ENCODE measurements at regions not wholly inside any gene's neighbourhood (a gene's known extent, or its start where the extent isn't known, plus 50 kb on each side); places are given as distances from the start of the nearest gene placed in this dataset.

- TF ChIP-seq, protein P1, sequence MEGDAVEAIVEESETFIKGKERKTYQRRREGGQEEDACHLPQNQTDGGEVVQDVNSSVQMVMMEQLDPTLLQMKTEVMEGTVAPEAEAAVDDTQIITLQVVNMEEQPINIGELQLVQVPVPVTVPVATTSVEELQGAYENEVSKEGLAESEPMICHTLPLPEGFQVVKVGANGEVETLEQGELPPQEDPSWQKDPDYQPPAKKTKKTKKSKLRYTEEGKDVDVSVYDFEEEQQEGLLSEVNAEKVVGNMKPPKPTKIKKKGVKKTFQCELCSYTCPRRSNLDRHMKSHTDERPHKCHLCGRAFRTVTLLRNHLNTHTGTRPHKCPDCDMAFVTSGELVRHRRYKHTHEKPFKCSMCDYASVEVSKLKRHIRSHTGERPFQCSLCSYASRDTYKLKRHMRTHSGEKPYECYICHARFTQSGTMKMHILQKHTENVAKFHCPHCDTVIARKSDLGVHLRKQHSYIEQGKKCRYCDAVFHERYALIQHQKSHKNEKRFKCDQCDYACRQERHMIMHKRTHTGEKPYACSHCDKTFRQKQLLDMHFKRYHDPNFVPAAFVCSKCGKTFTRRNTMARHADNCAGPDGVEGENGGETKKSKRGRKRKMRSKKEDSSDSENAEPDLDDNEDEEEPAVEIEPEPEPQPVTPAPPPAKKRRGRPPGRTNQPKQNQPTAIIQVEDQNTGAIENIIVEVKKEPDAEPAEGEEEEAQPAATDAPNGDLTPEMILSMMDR (IDR thresholded peaks at IDR 0.05; ENCODE audit: insufficient read depth, low read length, poor library complexity, severe bottlenecking), result no peak
- Histone ChIP-seq H3K4me3 (ENCODE audit: low read depth, low read length) (no peak overlapping the region), H3K36me3 (ENCODE audit: control insufficient read depth, insufficient read depth, low read length) (no peaks in the 10 kb centered on the region), H3K27me3 (ENCODE audit: control insufficient read depth, insufficient read depth, low read length) (no peaks in the 10 kb centered on the region)
- DNase-seq (ENCODE audit: low read depth), result no peak
These were observed 883.4 kb upstream of the SPRY2 start for GRCh38 chr13:81224209-81224833.

- no peak overlapping the region for H3K4me3 ChIP-seq (ENCODE audit: low read depth, low read length)
- no peaks in the 10 kb centered on the region for H3K27me3 ChIP-seq (ENCODE audit: control insufficient read depth, insufficient read depth, low read length)
- no peak for DNase-seq (ENCODE audit: low read depth)
- TF ChIP-seq, protein P1 (IDR thresholded peaks at IDR 0.05; ENCODE audit: insufficient read depth, low read length, poor library complexity, severe bottlenecking), result no peak
- H3K36me3 ChIP-seq (ENCODE audit: control insufficient read depth, insufficient read depth, low read length), result no peaks in the 10 kb centered on the region
These were observed 882.9 kb upstream of the SPRY2 start for GRCh38 chr13:81223778-81224177.

- no peak overlapping the region for H3K4me3 ChIP-seq (ENCODE audit: low read depth, low read length)
- no peaks in the 10 kb centered on the region for H3K36me3 ChIP-seq (ENCODE audit: control insufficient read depth, insufficient read depth, low read length)
- no peak for DNase-seq (ENCODE audit: low read depth)
- no peaks in the 10 kb centered on the region for H3K27me3 ChIP-seq (ENCODE audit: control insufficient read depth, insufficient read depth, low read length)
- TF ChIP-seq, protein P1 (IDR thresholded peaks at IDR 0.05; ENCODE audit: insufficient read depth, low read length, poor library complexity, severe bottlenecking), result no peak
These were observed 870.8 kb upstream of the SPRY2 start for GRCh38 chr13:81211713-81212112.

- DNase-seq (ENCODE audit: low read depth), result no peak
- no peaks in the 10 kb centered on the region for H3K36me3 ChIP-seq (ENCODE audit: control insufficient read depth, insufficient read depth, low read length)
- no peaks in the 10 kb centered on the region for H3K27me3 ChIP-seq (ENCODE audit: control insufficient read depth, insufficient read depth, low read length)
- TF ChIP-seq, protein P1 (IDR thresholded peaks at IDR 0.05; ENCODE audit: insufficient read depth, low read length, poor library complexity, severe bottlenecking), result no peak
- H3K4me3 ChIP-seq (ENCODE audit: low read depth, low read length), result no peak overlapping the region
These were observed 866.7 kb upstream of the SPRY2 start for GRCh38 chr13:81207636-81208035.

- Histone ChIP-seq H3K27me3 (ENCODE audit: control insufficient read depth, insufficient read depth, low read length) (no peaks in the 10 kb centered on the region), H3K4me3 (ENCODE audit: low read depth, low read length) (no peak overlapping the region), H3K36me3 (ENCODE audit: control insufficient read depth, insufficient read depth, low read length) (no peaks in the 10 kb centered on the region)
- no peak for DNase-seq (ENCODE audit: low read depth)
- TF ChIP-seq, protein P1 (IDR thresholded peaks at IDR 0.05; ENCODE audit: insufficient read depth, low read length, poor library complexity, severe bottlenecking), result no peak
These were observed 866.3 kb upstream of the SPRY2 start for GRCh38 chr13:81207231-81207630.

DNA sequence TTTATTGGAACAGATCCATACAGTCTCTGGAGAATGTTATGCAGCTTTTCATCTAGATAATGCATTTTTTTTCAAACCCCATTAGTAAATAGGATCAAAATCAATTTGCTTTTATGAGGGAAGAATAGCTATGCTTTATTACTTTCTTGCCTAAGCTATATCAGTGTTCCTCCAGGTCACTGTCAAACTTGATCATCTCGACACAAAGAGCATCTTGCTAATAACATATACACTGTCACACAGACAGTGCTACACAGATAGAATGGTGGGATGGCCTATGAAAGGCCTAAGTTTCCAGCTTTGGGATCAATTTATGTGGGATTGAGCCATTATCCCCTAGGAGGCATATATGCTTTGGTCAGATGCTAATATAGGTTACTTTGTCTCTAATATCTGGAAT is 862.9 kb upstream of the SPRY2 start:
- TF ChIP-seq, protein P1 (IDR thresholded peaks at IDR 0.05; ENCODE audit: insufficient read depth, low read length, poor library complexity, severe bottlenecking), result no peak
- Histone ChIP-seq H3K27me3 (ENCODE audit: control insufficient read depth, insufficient read depth, low read length) (no peaks in the 10 kb centered on the region), H3K36me3 (ENCODE audit: control insufficient read depth, insufficient read depth, low read length) (no peaks in the 10 kb centered on the region), H3K4me3 (ENCODE audit: low read depth, low read length) (no peak overlapping the region)
- no peak for DNase-seq (ENCODE audit: low read depth)
